GM19324 (cell line): ENCODE measurements at regions not wholly inside any gene's neighbourhood (a gene's known extent, or its start where the extent isn't known, plus 50 kb on each side); places are given as distances from the start of the nearest gene placed in this dataset.
"Not testable (repeated sequence)": the region's sequence is repeated elsewhere in the genome, so short reads cannot be mapped to it uniquely, and the experiment has no call there.

Experiments used
- ATAC-seq: cut with Tn5 transposase; IDR thresholded peaks from one replicate; pipeline ENCODE4 v1.9.1; 2021; ENCODE audit warnings: mild to moderate bottlenecking, moderate library complexity; ENCODE audit not compliant: unreplicated experiment, low FRiP score

DNA sequence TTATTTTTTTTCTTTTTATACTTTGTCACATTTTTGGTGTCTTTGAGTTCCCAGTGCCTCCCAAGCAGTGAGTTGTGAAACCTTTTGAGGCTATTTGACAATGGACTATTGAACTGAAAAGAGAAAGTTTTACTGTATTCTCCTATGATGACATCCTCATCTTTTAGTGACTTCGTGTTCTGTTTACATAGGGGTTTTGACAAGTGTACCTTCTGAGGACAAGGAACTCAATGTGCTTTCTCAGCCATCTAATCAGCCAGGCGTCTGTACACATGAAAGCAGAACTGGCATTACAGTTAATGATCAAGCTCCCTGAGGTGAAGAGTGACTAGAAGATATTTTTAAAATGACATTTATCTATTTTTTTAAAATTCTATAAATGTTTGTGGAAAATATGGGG, 175.5 kb downstream of the ANXA1 start:
- no peak for ATAC-seq

DNA sequence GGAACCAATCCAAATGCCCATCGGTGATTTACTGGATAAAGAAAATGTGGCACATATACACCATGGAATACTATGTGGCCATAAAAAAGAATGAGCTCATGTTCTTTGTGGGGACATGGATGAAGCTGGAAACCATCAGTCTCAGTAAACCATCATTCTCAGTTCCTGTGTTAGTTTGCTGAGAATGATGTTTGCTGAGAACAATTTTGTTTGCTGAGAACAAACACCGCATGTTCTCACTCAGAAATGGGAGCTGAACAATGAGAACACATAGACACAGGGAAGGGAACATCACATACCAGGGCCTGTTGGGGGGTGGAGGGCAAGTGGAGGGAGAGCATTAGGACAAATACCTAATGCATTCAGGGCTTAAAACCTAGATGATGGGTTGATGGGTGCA, 185.5 kb downstream of the ANXA1 start:
- ATAC-seq = not testable (repeated sequence)

DNA sequence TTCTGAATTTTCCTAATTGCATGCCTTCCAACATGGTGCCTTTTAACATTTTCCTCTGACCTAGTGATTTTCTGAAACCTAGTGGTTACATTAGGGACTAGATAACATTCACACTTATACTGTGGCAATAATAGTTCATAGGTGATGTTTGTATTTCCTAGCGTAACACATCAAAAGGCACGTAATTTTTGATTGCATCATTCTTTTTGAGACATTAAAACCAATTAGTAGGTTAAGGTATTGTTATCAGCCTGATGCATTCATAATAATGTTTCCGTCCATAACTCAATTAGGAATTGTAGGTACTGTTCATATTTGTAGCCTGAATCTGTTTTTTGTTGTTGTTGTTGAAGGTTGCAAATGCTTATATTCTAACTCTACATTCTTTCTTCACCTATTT, 192.4 kb downstream of the ANXA1 start:
- no peak for ATAC-seq

DNA sequence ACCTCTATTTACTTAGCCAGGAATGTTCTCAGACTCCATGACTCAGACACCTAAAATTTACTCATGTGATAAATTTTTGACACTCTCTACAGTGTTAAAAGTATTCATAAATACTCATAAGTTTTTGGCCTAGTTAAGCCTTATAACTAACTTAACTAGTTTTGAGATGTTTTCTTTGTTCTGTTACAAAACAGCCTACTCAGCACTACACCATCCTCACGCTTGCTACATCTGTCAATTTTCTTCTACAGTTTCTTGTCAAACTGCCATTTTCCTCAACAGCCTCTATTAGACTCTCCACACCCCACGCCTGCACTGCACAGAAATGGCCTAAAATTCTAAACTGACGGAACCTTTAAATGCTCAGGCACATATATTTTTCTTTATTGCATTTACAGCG, 195.5 kb downstream of the ANXA1 start:
- no peak for ATAC-seq

DNA sequence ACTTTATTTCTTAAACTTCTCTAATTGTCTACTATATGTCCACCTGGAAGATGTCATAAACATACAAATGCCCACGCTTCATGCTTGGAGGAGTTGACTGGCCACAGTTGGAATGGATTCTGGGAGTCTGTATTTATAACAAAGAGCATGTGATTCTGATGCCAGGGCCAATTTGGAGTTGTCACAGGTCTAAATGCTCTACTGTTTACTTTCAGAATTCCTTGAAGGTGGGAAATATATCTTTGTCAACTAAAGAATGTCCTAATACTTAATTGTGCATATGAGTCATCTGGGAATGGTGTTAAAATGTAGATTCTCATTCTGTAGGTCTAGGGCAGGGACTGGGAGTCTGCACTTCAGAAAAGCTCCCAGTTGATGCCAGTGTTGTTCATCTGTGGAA, 196.1 kb downstream of the ANXA1 start:
- no peak for ATAC-seq

DNA sequence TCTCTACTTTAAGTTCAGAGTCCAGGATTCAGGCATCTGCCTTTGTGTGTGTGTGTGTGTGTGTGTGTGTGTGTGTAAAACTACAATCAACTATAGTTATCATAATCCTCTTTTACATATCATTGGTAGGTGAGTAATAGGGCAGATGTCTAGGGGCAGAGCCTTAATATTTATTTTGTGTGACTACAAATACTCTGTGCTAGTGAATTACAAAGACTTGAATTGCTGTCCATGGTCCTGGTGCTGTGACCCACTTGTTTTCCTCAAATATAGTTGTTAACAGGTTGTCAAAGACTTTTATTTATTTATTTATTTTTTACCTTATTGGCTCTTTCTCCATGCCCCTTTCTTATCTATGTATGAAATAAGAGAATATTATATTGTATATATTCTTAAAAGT, 196.8 kb downstream of the ANXA1 start:
- no peak for ATAC-seq

DNA sequence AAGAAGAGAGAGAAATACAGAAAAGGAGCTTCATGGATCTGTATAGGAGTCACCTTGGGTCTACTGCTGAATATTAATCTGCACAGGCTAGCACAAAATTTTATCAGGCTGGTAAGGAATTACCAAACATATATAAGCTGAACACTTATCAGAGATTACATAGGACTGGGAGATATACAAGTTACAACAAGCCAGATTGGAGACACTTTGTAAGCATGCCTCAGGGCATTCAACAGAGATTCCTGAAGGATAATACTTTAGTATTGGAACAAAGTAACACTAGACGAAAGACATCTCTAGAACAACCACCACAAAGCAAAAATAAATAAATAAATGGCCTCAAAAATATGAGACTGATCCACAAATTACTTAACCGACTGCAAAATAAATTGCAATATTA, 197.8 kb downstream of the ANXA1 start:
- no peak for ATAC-seq

DNA sequence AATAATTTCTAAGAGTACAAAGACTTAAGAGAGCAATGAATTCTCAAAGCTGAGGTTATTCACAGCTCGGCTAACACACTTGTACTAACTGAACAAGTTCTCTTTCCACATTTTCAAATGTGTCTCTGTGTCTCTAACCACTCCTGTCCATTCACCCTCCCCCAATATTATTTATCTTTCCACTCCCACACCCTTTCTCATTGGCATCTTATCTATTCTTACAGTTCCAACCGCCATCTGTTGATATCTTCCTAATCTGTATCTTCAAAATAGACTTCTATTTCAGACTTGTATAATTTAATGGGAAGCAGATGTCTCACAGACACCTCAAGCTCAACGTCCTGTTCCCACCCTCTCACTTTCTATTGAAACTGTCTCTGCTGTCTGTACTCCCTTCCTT, 205.9 kb downstream of the ANXA1 start:
- ATAC-seq = no peak

DNA sequence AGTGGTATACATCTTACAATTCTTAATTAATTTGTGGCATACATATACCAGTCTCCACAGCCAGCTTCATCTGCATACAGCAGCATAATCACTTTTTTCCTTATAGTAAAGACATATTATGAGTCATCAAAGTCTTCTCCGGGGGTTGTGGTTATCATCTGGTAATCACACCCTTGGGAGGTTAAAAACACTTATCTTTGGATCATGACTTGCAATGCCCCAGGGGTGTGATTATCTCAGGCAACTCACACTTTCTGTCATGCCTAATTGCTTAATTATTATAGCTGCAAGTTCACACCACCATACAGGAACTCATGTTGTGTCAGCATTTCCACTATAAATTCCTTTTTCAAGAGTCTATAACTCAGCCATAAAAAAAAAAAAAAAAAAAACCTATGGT, 218.4 kb downstream of the ANXA1 start:
- ATAC-seq = no peak

DNA sequence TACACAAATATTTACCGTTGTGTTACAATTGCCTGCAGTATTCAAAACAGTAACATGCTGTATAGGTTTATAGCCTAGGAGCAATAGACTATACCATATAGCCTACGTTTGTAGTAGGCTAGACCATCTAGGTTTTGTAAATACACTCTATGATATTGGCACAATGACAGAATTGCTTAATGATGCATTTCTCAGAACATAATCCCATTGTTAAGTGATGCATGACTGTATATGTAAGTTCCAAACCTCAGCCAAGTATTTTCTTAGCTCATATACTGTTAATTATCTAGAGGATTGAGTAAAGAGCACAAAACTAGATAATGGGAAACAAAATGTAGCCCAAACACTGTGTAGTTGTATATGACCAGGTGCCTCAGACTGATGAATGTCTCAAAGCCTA, 220.1 kb downstream of the ANXA1 start:
- ATAC-seq = no peak

DNA sequence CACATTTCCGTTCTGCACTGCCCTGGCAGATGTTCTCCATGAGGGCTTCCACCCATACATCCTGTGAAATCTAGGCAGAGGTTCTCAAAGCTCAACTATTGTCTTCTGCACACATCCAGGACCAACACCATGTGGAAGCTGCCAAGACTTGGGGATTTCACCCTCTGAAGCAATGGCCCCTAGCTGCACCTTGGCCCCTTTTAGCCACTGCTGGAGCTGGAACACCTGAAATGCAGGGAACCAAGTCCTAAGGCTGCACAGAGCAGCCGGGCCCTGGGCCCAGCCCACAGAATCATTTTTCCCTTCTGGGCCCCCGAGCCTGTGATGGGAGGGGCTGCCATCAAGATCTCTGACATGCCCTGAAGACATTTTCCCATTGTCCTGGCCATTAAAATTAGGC, 228.7 kb downstream of the ANXA1 start:
- ATAC-seq = no peak

DNA sequence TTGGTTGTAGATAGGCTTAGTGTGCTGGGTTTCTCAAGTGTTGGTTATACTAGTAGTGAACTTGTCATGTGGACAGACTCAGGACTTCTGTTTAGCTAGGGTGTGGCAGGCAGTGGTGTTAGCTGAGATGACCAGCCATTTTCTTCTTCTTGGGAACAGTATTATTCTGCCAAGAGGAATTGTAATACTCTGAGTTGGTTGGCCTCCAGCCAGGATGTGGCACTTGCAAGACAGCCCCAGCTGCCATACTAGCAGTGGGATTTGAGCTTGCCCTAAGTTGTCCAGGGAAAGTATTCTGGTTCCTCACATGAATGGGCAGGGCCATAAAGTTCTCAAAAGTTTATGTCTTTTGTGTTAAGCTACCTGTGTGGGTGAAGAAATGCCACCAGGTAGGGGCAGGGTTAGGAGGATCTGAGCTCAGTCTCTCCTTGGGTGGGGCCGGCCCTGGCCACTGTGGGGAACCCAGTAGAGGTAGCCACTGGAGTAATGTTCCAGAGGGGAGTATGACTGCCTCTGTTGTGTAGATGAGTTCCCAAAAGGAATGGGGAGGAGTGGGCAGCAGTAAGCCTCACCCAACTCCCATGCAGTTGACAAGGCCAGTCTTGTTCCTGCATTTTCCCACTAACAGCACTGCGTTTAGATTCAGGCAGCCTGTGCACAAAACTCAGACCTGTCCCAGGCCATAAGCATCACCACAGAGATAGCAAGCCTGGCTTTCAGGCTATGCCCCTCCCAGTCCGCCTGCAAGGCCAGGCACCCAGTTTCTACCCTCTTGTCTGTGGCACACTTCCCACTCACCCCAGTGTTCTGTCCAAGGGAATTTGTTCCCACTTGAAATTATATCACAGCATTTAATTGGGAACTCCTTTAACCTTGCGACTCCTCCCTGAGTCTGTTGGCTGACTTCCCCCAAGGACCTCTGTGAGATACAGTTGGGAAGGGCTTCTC, 250.7 kb downstream of the ANXA1 start:
- ATAC-seq = no peak

DNA sequence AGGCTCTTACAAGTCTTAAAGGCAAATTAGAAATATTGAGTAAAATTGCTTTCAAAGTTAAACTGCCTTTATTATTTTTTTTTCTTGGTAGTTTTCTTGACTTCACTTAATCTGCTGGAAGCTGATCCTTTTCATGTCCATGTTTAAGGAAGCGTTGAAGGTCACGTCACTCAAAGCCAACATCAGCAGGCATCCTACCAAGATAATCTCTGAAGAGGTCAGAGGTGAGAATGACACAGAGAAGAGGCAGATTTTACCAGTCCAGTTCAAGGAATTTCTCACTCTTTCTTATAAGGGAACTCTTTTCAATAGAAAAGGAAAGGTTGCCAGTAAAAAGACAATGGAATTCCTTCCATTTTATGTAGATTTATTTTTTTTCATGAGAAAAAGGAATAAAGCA, 259.8 kb downstream of the ANXA1 start:
- ATAC-seq = no peak

DNA sequence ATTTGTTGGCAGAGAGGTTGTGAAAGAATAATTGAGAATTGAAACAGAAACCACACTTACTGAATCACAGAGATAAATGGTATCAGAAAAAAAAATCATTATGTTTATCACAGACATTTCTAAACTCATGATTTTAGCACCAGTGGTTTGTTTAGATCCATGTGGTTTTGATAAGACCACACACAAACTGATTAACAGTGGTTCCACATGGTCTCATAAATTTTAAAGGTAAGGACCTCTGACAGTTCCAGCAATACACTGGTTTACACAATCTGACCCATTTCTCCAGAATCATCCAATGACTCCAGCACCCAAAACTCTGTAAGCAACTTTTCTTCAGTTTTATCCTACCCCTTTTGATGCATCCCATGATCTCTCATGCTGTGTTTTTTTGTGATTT, 261.2 kb downstream of the ANXA1 start:
- ATAC-seq = no peak

DNA sequence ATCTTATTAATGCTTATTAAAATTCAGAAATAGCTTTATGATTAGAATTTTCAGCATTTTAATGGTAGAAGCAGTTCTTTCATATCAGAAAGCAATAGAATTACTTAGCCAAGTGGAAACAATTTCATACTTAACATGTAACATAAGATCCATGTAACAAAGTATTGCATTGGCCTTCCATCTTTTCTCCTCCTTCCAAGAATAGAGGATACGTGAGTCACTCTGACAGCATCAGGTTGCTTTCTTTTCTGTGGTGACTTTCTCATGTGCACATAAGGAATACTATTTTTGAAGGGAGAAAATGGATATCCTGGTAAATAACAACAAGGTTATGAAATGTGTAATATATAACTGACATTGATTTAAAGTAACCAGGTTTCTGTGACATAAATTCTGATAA, 272.2 kb downstream of the ANXA1 start:
- ATAC-seq = no peak

DNA sequence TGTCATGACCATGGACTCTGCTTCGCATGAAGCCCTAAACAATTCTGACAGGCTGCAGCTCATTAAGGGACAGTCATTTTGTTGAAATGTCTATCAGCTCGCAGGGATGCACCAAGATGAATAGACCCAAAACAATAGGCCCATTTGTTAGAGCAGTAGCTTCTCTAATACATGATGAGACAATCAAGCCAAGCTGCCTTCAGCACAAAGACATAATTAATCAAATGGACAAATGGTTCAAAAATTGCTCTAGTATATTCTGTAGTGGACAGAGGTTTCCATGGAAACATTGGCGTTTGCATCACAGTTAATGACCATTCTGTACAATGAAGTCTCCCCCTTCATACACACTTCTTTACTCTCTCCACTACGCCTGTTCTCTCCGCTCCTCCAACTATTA, 274.6 kb downstream of the ANXA1 start:
- no peak for ATAC-seq

DNA sequence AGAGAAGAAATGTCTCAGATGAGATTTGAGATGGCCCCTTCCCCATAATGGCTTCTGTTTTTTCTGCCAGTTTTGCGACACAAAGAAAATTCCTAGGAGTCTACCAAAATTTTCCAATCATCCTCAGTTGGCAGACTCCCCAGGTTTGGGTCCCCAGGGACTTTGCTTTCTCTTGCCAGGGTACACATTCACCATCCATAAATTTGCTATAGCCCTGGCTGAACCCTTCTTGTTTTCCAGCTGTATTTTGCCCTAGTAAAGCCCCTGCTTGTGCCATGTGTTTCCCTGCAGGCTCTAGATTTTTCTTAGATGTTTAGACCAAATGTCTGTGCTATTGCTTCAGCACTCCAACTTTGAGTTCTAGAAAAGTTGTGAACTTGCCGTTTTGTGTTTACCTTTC, 283.2 kb downstream of the ANXA1 start:
- ATAC-seq = no peak

DNA sequence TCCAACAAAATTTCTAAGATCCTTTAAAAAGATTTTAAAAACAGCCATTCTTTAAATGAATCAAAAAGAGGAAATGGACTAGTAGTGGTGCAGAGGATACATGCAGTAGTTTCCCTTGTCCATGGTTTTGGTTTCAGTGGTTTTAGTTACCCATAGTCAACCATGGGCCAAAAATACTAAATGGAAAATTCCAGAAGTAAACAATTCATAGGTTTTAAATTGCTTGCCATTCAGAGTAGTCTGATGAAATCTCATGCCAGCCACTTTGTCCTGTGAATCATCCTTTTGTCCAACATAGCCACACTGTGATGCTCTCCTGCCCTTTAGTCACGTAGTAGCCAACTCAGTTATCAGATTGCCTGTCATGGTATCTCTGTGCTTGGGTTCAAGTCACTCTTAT, 286.1 kb downstream of the ANXA1 start:
- ATAC-seq = no peak

DNA sequence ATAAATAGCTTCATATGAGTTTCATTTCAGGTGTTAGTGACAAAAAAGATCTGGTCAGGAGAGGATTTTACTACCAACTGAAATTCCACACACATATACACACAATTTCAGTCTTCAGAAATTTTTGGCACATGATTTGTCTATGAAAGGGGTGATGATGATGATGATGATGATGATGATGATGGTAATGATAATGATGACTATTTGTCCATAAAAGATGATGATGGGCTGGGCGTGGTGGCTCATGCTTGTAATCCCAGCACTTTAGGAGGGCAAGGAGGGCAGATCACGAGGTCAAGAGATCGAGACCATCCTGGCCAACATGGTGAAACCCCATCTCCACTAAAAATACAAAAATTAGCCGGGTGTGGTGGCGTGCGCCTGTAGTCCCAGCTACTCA, 288.2 kb downstream of the ANXA1 start:
- not testable (repeated sequence) for ATAC-seq

DNA sequence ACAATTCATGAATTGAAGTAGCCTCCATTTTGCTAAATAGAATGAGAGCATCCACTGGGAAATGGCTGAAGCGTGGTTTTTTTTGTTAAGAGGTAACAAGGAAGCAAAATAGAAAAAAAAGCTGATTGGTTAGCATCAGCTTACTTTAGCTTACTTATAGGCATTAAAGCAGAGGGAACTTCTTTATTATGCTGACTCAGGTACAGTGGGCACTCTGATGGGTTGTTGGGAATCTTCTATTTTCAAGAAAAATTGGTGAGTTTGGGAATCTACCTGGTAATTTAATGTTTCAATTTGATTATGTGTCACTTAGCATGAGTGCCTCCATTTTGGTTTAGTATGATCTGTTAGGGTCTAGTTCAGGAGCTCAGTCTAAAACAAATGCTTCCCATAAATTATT, 289.6 kb downstream of the ANXA1 start:
- ATAC-seq = no peak

DNA sequence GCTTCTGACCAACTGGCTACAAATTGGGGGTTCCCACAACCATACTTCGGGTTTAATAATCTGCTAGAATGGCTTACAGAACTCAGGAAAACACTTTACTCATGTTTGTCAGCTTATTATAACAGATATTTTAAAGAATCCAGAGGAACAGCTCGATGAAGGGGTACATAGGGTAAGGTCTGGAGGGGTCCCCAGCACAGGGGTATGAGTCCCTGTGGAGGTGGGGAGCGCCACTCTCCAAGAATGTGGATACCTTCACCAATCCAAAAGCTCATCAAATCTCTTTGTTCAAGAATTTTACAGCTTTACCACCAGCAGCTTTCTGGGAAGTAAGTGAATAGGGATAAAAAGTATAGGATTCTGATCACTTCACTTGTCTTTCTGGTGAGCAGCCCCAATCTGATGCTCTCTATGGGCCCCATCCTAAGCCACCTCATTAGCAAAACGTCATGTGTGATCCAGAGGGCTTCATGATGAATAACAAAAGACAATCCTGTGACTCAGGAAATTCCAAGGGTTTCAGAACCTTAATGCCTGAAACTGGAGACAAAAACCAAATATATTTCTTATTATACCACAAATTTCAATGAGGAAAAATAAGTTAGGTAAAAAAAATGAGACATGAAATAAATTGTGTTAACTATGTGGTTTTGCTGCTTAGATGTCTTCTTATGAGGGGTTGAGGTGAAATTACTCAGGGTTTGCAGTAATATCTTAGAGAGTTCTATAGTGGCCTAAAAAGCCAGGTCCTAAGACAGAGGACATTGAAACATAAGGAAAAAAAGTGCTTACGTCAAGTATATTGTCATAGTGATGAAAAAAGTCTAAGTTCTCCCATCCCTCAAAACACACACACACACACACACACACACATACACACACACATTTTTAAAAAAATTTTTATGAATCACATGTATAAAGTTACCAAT, 290.5 kb downstream of the ANXA1 start:
- no peak for ATAC-seq

DNA sequence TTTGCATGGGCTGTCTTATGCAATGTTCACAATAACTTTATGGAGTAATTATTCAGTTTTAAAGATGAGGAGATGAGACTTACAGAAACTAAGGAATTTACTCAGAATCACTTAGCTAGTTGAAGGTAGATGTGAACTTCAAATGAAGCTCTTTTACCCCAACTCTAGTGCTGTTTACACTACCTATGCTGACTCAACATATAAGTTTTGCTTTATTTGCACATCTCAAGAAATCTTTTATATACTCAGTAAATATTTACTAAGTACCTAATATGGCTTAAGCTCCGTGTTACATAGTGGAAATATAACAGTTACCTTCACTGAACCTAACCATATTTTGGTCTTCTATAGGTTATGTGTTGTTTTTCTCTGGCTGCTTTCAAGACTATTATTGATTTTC, 293.2 kb downstream of the ANXA1 start:
- no peak for ATAC-seq
